ENCODE measurements at regions not wholly inside any gene's neighbourhood (a gene's known extent, or its start where the extent isn't known, plus 50 kb on each side); places are given as distances from the start of the nearest gene placed in this dataset.

- TF ChIP-seq CEBPB (IDR thresholded peaks at IDR 0.05; ENCODE audit: low read depth, low read length) (no peak), RAD21 (IDR thresholded peaks at IDR 0.05; ENCODE audit: low read length) (no peak), CTCF (conservative IDR thresholded peaks at IDR 0.05; ENCODE audit: low read depth, low read length) (no peak), POLR2A (IDR thresholded peaks at IDR 0.05; ENCODE audit: low read depth, low read length) (no peak), RCOR1 (IDR thresholded peaks at IDR 0.05; ENCODE audit: insufficient replicate concordance, low read length) (no peak), MAZ (IDR thresholded peaks at IDR 0.05; ENCODE audit: borderline replicate concordance, low read depth, low read length) (no peak), BHLHE40 (IDR thresholded peaks at IDR 0.05; ENCODE audit: low read depth, low read length) (no peak), RFX5 (IDR thresholded peaks at IDR 0.05; ENCODE audit: low read depth, low read length) (no peak), FOS (IDR thresholded peaks at IDR 0.05; ENCODE audit: low read depth, low read length) (no peak), SMC3 (IDR thresholded peaks at IDR 0.05; ENCODE audit: low read depth, low read length) (no peak), USF2 (IDR thresholded peaks at IDR 0.05; ENCODE audit: low read depth, low read length) (no peak), MAFK (IDR thresholded peaks at IDR 0.05; ENCODE audit: low read depth, low read length) (no peak), ELK1 (IDR thresholded peaks at IDR 0.05; ENCODE audit: borderline replicate concordance, low read depth, low read length) (no peak)
These were observed 635.1 kb upstream of the DDX18 start for GRCh38 chr2:117179405-117179804.
